HG03097 (cell line): ENCODE measurements at regions not wholly inside any gene's neighbourhood (a gene's known extent, or its start where the extent isn't known, plus 50 kb on each side); places are given as distances from the start of the nearest gene placed in this dataset.
A peak's percentile ranks its signal among the peaks of the same experiment; 100 is the strongest.
"Not testable (repeated sequence)": the region's sequence is repeated elsewhere in the genome, so short reads cannot be mapped to it uniquely, and the experiment has no call there.

Source experiments
- ATAC-seq: cut with Tn5 transposase; IDR thresholded peaks from one replicate; pipeline ENCODE4 v1.9.1; 2021; ENCODE audit not compliant: unreplicated experiment, low FRiP score

DNA sequence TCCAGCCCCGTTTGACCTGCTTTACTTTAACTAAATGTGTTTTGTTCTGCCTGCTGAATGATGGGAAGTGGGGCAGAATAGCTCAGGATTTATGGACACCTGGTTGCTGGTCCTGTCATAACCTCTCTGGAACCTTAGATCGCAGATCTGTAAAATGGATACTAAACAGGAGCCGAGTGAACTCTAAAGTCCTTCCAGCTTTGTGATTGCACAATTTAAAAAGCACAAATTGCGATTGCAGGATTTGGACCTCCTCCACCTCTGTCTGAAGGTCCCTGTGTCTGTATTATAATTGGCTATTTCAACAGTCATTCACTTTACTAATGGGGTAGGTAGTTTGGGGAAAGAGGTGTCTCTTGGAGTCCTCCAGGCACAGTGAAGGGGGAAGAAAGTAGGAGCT, 220.4 kb downstream of the LY86 start:
- no peak for ATAC-seq

DNA sequence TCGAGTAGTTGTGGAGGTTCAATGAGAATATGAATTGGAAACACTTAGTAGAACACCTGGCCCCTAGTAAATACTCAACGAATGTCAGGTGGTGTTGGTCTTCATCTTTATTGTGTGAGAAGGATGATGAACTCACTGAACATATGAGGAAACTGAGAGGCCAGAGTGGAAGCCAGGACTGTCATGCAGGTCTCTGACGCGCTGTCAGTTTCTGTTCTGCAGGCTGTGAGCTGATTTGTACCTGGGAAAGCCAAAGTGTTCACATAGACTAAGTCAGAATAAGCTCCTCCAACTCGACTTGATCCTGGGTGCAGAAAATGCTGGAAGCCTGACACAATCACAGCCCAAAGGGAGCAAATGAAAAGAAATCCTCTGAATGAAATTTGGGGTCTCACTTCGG, 222.2 kb downstream of the LY86 start:
- no peak for ATAC-seq

DNA sequence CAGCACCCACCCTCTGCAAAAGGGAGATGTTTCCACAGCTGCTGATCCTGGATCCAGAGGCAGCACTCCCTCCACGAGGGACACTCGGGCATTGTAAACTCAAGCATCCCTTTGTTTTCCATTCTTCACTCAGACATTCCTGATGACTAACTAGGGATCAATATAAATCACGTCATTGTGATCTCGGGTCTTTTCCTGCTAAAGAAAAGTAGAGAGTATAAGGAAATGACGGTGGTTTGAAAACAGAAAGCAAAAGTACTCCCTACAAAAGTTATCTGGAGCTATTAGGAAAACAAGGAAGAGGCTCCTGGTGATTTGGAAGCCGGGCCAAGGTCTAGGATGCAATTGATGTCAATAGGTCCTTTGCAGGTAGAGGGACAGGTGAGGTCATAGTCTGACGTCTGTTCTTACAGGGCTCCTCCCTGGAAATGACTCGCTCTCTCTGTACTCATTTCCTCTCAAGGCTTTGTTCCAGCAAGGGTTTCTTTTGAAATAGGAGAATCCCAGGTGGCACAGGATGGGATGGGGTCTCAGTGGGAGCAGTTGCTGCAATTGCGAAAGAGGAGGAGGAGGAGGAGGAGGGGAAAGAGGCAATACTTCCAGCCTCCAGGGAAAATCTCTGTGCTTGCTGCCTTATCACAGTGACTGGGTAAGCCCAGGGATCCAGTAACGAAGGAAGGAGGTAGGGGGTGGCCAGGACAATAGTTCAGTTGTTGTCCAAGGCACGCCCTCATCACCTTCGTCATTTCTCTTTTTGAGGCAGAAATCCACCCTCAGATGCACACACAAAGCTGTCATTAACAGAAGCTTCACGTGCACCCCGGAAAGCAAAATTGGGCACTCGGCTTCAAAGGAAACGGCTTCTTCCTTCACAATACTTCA, 222.8 kb downstream of the LY86 start:
- no peak for ATAC-seq

DNA sequence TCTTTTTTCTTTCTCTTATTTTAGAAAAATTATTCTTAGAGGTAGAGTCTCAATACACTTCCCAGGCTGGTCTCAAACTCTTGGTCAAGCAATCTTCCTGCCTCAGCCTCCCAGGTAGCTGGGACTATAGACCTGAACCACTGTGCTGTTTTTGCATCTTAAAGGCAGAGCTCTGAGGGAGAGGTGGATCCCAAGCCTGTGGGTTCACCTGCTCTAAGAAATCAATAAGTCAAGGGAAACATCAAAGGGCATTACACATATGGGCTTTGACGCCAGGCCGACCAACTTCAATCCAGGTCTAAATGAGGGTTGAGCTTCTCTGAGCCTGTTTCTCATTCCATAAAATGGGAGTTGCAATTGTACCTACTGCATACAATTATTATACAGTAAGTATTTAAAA, 223.9 kb downstream of the LY86 start:
- no peak for ATAC-seq

DNA sequence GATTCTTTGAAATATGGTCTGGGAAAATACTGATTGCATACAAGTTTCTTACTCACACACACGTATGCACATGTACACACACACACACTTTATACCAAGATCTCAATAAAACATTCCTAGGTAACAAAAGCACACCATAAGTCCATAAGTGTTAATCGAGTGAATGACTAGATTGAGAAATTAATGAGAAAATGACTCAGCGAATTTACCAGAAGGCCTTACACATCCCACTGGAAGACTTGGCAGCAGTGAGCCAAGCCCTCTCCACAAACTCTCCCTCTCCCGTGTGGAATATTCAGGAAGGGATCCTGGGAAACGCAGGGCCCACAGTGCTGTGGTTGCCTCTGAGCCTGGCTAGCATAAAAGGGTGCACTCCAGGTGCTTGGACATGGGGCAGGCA, 227.2 kb downstream of the LY86 start:
- no peak for ATAC-seq

DNA sequence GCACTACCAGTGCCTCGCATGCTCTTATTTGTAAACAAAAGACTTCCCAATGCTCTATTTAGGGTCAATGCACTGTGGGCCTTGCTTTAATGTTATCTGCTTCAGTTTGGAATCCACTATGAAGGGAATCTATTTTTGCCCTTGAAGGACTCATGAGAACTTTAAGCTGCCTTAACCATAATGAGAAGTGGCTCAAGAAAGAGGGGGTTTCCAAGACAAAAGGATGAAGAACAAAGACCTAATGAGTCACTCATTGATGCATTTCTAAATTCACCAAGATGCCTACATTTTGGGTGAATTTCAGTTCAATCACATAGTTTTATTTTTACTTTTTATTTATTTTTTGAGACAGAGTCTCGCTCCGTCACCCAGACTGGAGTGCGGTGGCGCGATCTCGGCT, 228.2 kb downstream of the LY86 start:
- ATAC-seq = no peak

DNA sequence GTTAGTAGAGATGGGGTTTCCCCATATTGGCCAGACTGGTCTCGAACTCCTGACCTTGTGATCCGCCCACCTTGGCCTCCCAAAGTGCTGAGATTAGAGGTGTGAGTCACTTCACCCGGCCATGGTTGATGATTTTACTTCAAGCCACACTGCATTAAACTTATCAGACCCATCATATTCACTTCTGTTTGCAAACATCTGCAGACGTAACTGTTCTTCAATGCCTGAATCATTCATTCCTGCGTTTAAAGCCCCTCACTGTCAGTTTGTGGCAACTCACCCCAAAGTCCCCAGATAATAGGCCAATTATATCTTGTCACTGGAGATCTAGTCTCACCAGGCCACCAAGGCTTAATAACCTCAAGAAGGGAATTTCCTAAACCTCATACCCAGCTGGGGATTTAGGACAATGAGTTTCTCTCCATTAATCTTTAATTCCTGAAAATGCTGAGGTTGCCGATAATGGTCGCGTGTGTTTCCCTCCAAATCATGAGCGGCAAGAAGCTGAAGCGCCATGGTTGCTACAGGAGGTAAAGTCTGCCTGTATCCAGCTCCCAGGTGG, 229.6 kb downstream of the LY86 start:
- ATAC-seq = no peak

DNA sequence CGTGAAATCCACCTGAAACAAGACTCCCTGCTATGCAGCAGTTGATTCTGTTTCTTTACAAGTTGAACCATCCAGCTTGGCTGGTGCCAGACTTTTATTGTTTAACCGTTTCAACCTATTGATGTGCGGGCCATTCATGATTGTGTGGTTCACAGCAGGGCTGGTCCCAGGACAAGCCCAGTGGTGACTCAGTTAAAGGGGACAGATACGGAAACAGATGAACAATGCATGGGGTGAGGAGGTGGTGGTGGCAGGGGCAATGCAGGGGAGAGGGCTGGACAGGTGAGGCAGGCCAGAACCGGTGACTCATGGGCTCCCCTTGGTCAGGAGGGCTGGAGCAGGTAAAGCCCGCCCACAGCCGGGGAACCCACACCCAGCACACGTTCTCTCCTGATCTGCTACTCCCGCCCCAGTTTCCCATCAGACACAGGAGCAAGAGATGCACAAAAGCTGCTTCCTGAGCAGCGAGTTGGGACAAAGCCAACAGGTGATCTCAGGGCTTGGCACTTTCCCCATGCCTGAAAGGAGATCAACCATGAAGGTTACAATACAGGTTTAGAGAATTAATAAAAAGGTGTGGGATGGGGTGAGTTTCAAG, 232.2 kb downstream of the LY86 start:
- no peak for ATAC-seq

DNA sequence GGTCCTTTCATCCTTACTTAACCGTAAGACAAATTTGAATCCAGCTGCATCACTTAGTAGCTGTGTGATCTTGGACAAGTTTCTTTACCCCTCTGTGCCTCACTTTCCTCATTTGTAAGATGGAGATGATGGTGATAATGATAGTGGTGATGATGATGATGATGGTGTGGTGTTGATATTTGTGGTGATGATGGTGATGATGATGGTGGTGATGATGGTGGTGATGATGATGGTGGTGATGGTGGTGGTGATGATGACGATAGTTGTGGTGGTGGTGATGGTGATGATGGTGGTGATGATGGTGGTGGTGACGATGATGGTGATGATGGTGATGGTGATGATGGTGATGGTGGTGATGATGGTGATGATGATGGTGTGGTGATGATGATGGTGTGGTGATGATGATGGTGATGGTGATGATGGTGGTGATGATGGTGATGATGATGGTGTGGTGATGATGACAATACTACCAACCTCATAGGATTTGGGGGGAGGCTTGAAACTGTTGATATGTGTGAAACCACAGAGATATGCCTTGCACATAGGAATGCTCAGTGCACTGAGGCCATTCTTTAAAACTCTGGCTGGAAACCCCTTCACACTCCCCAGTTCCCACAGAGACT, 233.2 kb downstream of the LY86 start:
- no peak for ATAC-seq

DNA sequence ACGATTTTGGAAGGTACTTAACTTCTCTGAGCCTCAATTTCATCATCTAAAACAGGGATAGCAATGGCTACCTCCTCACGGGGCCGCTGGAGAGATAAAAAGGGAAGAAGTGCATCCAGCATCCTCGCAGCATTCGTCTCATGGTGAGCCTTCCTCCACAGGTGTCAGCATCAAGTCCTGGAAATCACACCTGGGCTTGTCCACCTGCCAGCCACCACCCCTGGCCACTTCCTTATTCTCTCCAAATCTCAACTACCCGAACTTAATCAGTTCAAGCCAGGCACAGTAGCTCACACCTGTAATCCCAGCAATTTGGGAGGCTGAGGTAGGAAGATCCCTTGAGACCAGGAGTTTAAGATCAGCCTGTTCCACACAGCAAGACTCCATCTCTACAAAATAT, 234.5 kb downstream of the LY86 start:
- no peak for ATAC-seq

DNA sequence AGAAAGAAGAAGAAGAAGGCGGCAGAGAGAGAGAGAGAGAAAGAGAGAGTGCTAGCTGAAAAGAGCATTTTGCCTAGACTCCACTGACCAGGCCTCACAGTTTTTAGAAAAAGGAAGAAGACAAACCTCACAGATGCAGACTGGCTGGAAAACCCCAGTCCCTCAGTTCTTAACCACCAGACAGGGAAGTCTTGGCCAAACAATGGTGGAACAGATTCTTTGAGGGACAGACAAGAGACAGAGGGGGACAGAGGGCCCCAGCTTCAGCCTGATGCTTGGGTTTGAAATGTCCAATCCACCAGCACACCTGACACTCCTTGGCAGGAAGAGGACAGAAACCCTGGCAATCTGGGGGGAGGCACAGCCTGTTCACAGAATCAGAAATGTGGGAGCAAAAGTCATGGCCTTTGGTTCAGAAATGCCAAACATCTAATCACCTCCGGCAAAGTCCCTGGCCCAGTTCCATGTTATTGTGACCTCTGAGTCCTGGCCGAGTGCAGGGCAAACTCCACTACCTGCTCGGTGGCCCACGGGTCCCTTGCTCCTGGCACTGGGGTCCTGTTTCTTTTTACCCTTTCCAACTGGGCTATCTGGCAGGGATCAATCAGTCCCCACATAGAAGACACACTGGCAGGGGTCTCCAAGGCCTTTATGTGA, 235.2 kb downstream of the LY86 start:
- no peak for ATAC-seq

DNA sequence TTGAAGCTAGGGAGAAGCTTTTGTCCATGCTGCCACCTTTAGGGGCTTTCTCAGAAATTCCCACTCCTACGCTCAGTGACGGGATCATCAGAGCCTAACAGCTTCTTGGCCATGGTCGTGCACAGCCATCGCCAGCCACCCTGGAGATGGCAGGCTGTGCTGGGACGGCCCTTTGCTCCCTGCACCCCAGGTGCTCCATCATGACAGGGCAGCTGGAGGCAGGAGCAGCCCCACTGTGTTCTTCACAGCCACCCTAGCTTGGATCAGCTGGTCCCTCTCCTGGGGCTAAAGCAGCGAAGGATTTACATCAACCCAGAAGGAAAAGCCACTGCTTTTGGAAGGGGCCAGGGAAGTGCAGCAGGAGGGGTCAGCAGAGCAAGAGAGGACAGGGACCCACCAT, 235.9 kb downstream of the LY86 start:
- ATAC-seq = no peak

DNA sequence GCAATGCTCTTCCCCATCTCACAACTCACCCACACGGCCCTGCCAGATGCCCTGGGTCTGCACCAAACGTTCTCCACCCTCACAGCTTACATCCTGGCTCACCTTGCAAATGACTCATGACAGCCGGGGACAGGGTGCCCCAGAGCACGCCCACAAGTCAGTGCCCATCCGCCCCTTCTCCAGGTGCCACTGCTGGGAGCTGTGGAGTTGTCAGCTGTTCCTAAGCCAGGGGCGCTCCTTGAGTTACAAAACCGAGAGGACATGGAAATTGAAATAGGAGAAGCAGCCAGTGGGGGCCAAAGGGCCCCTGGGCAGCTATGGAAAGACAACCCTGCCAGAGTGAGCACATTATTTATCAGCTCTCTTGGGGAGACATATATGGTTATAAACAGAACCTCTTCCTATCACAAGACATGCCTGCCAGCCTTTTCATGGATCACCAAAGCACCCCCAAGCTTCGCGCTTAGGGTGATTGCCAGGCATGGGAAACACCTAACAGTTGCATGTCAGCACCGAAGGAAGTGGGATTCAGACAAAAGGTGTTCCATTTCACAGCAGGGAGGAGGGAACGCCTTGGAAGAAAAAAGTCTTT, 236.8 kb downstream of the LY86 start:
- no peak for ATAC-seq

DNA sequence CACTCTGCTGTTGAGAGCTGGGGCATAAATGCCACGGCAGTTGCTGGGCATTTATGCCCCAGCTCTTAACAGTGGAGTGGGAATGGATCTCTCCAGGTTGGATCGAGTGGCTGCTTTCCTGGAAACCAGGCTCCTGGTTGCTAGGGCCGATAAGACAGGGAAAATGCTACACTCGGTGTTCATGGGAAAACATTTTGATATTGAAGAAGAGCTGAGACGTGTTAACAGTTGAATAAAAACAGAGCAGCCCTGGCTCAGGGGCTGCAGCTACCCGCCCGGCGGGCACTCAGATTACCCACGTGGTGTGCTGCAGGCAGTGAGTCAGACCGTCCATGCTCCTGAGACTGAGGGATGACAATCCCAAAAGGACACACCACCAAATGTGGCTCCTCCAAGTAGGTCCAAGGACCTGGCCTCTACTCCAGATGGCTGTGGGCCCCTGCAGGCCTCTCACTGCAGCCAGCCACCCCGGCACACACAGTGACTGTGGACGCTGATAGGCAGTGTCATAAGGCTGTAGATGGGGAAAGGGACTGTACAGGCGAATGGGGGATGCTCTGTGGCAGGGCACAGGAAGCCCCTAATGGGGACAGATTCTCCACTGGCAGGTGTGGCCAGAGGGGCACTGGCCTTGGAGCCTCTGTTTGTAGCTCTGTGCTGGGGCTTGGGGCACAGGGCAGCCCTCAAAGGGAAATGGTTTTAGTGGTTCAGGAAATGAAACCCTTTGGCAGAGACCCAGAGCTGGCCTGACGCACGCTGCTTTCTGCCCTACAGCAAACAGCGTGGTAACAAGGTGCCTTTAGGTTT, 237.8 kb downstream of the LY86 start:
- peak; percentile 87 for ATAC-seq

DNA sequence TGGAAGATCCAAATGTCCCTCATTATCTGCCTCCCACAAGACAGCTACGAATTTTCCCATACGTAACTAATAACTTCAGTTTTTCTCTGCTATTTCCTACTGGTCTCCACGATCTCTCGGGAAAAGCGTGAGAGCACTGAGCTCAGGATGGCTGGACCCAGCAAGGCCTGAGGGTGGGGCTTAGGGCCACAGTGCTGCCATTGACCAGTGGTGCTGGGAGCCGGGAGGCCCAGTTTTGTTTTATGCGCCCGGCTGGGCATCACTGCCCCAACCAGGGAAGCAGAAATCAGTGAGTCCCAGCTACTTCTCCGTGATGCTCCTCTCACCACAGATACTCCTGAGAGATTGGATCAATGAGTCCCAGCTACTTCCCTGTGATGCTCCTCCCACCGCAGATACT, 238.4 kb downstream of the LY86 start:
- no peak for ATAC-seq

DNA sequence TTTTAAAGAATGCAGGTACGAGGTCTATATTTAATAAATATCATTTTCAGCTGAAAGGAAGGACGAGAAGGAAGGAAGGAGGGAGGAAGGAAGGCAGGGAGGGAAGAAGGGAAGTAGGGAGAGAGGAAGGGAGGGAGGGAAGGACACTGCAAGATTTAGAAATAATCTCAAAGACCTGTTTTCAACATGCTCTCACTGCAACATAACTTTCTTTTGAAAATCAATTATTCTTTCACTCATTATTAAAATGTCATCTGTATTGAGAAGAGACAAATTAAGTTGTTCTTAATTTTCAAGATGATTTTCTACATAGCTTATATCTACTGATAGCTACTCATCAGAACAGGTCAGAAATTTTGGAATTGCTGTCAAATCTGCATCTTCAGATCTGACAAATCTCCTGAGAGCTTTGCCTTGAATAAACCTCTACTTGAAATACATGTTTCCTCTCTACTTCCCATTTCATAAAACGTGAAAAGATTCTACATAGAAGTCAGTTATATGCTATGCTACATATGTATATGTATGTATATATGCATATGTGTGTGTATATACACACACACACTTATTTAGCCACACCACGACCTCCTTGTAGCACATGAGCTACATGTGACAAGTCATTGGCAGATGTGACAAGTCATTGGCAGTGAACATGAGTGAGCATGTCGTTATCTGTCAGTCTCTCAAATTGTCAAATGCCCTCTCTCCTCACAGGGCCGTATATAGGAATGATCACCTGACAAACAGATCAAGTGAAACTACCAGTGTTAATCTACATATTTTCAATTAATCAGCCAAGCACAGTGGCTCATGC, 241.6 kb downstream of the LY86 start:
- no peak for ATAC-seq

DNA sequence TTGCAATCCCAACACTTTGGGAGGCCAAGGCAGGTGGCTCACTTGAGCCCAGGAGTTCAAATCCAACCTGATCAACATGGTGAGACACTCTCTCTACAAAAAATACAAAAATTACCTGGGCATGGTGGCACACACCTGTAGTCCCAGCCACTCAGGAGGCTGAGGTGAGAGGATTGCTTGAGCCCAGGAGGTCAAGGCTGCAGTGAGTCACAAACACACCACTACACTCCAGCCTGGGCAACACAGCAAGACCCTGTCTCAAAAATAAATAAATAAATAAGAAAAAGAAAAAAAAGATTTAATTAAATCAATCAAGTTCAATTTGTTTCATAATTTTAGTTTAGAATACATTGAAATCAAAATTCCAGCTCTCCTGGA, 242.2 kb downstream of the LY86 start:
- ATAC-seq = not testable (repeated sequence)

DNA sequence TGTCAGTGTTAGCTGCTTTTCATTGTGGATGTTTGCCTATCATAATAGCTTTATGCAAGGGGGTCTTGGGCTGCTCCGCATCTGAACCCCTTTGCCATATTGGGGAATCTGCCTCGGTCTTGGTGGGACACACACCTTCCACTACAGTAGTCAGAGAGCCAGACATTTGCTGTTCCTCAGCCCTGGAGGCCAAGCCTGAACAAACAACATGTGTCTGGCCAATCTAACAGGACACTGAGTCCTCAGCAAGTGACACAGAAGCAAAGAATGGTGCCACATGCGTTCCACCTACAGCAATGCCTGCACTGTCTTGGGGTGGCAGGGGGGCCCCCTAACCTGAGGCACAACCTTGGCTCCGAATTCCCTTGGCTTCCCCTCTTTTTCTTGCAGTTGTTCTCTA, 243.9 kb downstream of the LY86 start:
- ATAC-seq = no peak
